Colonic mucosa (tissue), 4 donors: ENCODE measurements at regions not wholly inside any gene's neighbourhood (a gene's known extent, or its start where the extent isn't known, plus 50 kb on each side); places are given as distances from the start of the nearest gene placed in this dataset.

Source experiments
- DNase-seq: peaks from one replicate; pipeline ENCODE4 v3.0.0-alpha.2; 2020
- H3K27ac ChIP-seq: fragments of 200-600 bp; one replicate; pipeline ENCODE4 v1.8.0; 2021
- H3K27me3 ChIP-seq: fragments of 200-600 bp; one replicate; pipeline ENCODE4 v1.8.0; 2021
- H3K36me3 ChIP-seq: fragments of 200-600 bp; one replicate; pipeline ENCODE4 v1.8.0; 2021
- H3K4me1 ChIP-seq: fragments of 200-600 bp; one replicate; pipeline ENCODE4 v1.8.0; 2021; ENCODE audit warnings: mild to moderate bottlenecking
- H3K4me3 ChIP-seq: fragments of 200-600 bp; one replicate; pipeline ENCODE4 v1.8.0; 2021
- H3K9ac ChIP-seq, 2 donors: one replicate each; pipeline ENCODE4 v1.7.0; 2013; ENCODE audit warnings: control low read depth in 2 of 2, low read depth in 2 of 2, low read length in 2 of 2
- H3K9me3 ChIP-seq: fragments of 200-600 bp; one replicate; pipeline ENCODE4 v1.8.0; 2021
- intact Hi-C: fragments of 100-400 bp; cut with DNase I; formaldehyde crosslinking; loops from one replicate; pipeline ENCODE4 v1.14.1; 2022
- TF ChIP-seq, protein P1 (sequence below): fragments of 200-600 bp; IDR thresholded peaks from one replicate; pipeline ENCODE4 v1.8.0; 2022; ENCODE audit warnings: antibody characterized with exemption, mild to moderate bottlenecking
- donor health status: healthy.
- donor health status: DM: no; HTN: no; CAD: no.
- donor health status: DM: no; HTN: no; CAD: no.

DNA sequence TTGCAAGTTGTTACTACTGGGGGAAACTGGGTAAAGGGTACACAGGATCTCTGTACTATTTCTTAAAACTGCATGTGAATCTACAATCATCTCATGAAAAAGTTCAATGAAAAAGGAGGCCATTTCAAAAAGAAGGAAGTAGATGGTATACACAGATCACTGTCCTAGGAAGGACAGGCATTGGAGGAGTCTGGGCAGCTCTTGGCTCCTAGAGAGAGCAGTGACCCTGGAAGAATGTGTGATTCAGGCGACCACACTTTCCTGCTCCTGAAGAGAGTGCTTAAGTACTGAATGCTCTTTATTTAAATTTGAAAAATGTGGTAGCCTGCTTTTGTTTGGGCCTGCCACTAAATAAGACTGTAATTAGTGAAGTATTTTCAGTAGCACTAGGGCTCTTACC is 318.1 kb upstream of the CASK start:
- Histone ChIP-seq H3K4me3 (no peak overlapping the region), H3K36me3 (no peaks in the 10 kb centered on the region), H3K4me1 (no peaks in the 10 kb centered on the region), H3K27me3 (no peaks in the 10 kb centered on the region), H3K27ac (no peak overlapping the region), H3K9ac (no peak overlapping the region), H3K9me3 (no peaks in the 10 kb centered on the region)
- TF ChIP-seq, protein P1, sequence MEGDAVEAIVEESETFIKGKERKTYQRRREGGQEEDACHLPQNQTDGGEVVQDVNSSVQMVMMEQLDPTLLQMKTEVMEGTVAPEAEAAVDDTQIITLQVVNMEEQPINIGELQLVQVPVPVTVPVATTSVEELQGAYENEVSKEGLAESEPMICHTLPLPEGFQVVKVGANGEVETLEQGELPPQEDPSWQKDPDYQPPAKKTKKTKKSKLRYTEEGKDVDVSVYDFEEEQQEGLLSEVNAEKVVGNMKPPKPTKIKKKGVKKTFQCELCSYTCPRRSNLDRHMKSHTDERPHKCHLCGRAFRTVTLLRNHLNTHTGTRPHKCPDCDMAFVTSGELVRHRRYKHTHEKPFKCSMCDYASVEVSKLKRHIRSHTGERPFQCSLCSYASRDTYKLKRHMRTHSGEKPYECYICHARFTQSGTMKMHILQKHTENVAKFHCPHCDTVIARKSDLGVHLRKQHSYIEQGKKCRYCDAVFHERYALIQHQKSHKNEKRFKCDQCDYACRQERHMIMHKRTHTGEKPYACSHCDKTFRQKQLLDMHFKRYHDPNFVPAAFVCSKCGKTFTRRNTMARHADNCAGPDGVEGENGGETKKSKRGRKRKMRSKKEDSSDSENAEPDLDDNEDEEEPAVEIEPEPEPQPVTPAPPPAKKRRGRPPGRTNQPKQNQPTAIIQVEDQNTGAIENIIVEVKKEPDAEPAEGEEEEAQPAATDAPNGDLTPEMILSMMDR: no peak
- DNase-seq: no peak
- intact Hi-C loops: no loop called here

DNA sequence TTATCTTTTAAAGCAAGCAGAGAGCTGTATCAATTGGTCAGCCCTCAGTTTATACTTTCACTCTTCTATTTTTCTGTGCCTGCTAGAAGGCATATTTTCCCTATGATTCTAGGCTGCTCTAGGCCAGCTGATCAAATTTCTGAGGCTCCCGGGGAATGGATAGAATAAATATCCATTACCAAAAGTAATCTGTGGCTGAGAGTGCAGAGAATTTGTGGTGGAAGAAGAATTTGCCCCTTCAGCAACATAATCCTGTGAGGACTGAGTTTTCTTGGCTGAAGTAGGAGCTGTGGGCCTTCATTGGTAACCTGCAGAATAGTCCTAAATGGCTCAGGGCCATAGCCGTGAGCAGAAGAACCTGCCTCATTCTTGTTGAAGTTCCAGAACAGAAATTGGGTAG is 314.6 kb upstream of the CASK start:
- DNase-seq: no peak
- H3K9me3 ChIP-seq: no peaks in the 10 kb centered on the region
- intact Hi-C loops: no loop called here
- no peaks in the 10 kb centered on the region for H3K4me1 ChIP-seq
- H3K27ac ChIP-seq: no peak overlapping the region
- H3K4me3 ChIP-seq: no peak overlapping the region
- TF ChIP-seq, protein P1: no peak
- no peak overlapping the region for H3K9ac ChIP-seq
- no peaks in the 10 kb centered on the region for H3K36me3 ChIP-seq
- H3K27me3 ChIP-seq: no peaks in the 10 kb centered on the region

DNA sequence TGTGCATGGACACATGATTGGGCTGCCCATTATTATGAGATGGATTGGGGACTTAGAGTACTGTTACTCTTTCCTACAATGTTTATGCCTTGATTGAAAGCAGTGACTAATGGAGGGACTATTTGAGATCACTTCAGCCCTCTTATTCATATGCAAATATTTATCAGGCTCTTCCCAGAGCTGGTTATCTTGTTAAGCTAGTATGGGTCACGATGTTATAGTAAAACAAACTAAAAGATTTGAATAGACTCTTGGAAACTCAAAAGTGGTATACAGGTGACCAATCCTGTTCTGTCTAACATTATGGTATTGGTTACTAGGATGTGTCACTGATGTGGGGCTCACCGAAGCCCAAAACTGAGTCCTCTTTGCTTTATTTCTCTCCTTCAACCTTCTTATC is 306.2 kb upstream of the CASK start:
- Histone ChIP-seq H3K4me3 (no peak overlapping the region), H3K27ac (no peak overlapping the region), H3K4me1 (no peaks in the 10 kb centered on the region), H3K36me3 (no peaks in the 10 kb centered on the region), H3K27me3 (no peaks in the 10 kb centered on the region), H3K9ac (no peak overlapping the region), H3K9me3 (no peaks in the 10 kb centered on the region)
- intact Hi-C loops: no loop called here
- TF ChIP-seq, protein P1: no peak
- no peak for DNase-seq

DNA sequence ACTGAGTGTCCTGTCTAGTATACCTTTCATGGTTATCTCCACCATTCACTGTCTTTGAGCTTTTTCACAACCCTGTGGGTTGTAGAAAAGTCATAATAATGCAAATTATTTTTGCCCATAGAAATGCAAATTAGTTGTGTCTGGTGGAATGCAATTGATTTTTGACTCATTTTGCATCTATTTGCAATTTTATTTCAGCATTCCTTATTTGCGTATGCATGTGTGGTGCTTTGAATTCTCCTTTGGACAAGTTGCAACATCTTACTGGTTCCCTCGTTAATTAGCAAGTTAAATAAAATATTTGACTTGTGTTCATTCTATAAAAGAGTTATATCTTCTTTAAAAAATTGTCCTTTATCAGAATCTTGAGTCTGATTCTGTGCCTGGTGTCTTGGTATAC is 297.3 kb upstream of the CASK start:
- no peaks in the 10 kb centered on the region for H3K36me3 ChIP-seq
- intact Hi-C loops: no loop called here
- TF ChIP-seq, protein P1: no peak
- H3K27ac ChIP-seq: no peak overlapping the region
- peaks cover 4% of the 10 kb centered on the region for H3K27me3 ChIP-seq
- H3K4me3 ChIP-seq: no peak overlapping the region
- no peaks in the 10 kb centered on the region for H3K9me3 ChIP-seq
- no peaks in the 10 kb centered on the region for H3K4me1 ChIP-seq
- H3K9ac ChIP-seq: no peak overlapping the region
- DNase-seq: no peak

DNA sequence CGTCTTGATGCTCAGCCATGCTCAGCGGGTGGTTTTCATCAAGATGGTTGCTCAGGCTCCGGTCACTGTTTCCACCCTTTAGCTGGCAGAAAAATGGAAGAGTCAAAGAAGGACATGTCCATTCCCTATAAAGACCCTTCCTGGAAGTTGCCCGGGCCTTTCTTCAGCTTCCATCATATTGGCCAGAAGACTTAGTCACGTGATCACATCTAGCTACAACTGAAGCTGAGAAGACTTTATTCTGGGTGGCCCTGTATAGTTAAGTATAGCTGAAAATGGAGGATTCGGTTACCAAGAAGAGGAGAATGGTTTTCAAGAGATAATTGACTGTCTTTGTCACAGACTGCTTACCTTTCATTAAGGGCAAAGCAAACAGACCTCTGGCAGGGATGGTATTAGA is 296.7 kb upstream of the CASK start:
- intact Hi-C loops: no loop called here
- Histone ChIP-seq H3K27ac (no peak overlapping the region), H3K36me3 (no peaks in the 10 kb centered on the region), H3K9ac (no peak overlapping the region), H3K9me3 (no peaks in the 10 kb centered on the region), H3K4me1 (no peaks in the 10 kb centered on the region), H3K27me3 (peaks cover 4% of the 10 kb centered on the region), H3K4me3 (no peak overlapping the region)
- TF ChIP-seq, protein P1: no peak
- no peak for DNase-seq

DNA sequence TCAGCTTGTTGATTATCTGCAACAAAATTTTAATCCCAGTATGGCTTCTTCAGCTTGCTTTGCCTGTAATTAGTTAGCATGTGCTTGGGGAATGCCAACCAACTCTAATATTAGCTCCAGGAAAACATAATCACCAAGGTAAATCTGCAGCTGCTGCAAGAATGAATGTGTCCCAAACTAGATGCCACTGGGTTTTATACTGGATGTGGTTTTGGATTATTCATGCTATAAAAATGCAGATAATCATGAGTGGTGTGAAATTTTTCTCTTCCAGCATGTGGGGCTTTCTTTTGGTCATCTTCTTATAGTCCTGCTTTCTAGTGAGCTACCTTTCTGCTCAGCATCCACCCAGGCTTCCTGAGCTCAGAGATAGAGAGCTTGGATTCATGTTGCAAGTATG is 295.9 kb upstream of the CASK start:
- Histone ChIP-seq H3K27ac (no peak overlapping the region), H3K4me3 (no peak overlapping the region), H3K9ac (no peak overlapping the region), H3K4me1 (no peaks in the 10 kb centered on the region), H3K36me3 (no peaks in the 10 kb centered on the region), H3K27me3 (peaks cover 4% of the 10 kb centered on the region), H3K9me3 (no peaks in the 10 kb centered on the region)
- DNase-seq: no peak
- intact Hi-C loops: no loop called here
- TF ChIP-seq, protein P1: no peak
